ENCODE measurements at regions not wholly inside any gene's neighbourhood (a gene's known extent, or its start where the extent isn't known, plus 50 kb on each side); places are given as distances from the start of the nearest gene placed in this dataset.

- Histone ChIP-seq H3K27ac (ENCODE audit: low read depth in 1 of 2, low read length in 2 of 2) (no peak overlapping the region), H3K9me3 (ENCODE audit: control insufficient read depth in 4 of 4, low read length in 3 of 4) (no peaks in the 10 kb centered on the region), H3K4me1 (ENCODE audit: control insufficient read depth in 4 of 4, insufficient read depth in 4 of 4, low read length in 3 of 4) (no peaks in the 10 kb centered on the region), H3K27me3 (ENCODE audit: control insufficient read depth in 4 of 4, insufficient read depth in 4 of 4, low read length in 3 of 4) (peaks cover 0 to 4% (median 0%) of the 10 kb centered on the region in 4 donors), H3K4me3 (ENCODE audit: low read depth in 1 of 3, low read length in 3 of 3) (no peak overlapping the region), H3K36me3 (ENCODE audit: control insufficient read depth in 4 of 4, insufficient read depth in 3 of 4, low read depth in 1 of 4, low read length in 3 of 4) (no peaks in the 10 kb centered on the region), H3K9ac (ENCODE audit: low read depth in 1 of 2, low read length in 2 of 2) (no peak overlapping the region)
- TF ChIP-seq JUND (IDR thresholded peaks at IDR 0.05) (no peak), ATF3 (IDR thresholded peaks at IDR 0.05) (no peak), FOXA1 (IDR thresholded peaks at IDR 0.05) (no peak), GABPA (IDR thresholded peaks at IDR 0.05 in 1 of 2, conservative IDR thresholded peaks at IDR 0.05 in 1 of 2) (no peak), EGR1 (IDR thresholded peaks at IDR 0.05; ENCODE audit: low read depth in 2 of 2) (no peak), YY1 (IDR thresholded peaks at IDR 0.05) (no peak), REST (IDR thresholded peaks at IDR 0.05) (no peak), HNF4A (conservative IDR thresholded peaks at IDR 0.05) (no peak), TAF1 (conservative IDR thresholded peaks at IDR 0.05) (no peak), RXRA (IDR thresholded peaks at IDR 0.05) (no peak)
- WGBS, result 88% methylated on average over 8 of the region's 8 CpGs
- DNase-seq (ENCODE audit: low spot score), result no peak
Measured at GRCh38 chr3:67192466-67192865, 194.4 kb downstream of the KBTBD8 start.

GRCh38 chr3:67196677-67197076 lies 198.6 kb downstream of the KBTBD8 start:
- DNase-seq (ENCODE audit: low spot score), result no peak

More at GRCh38 chr3:67196677-67197076, 198.6 kb downstream of the KBTBD8 start:
- TF ChIP-seq EGR1 (IDR thresholded peaks at IDR 0.05; ENCODE audit: low read depth in 2 of 2) (no peak), HNF4G (IDR thresholded peaks at IDR 0.05) (no peak), HNF4A (conservative IDR thresholded peaks at IDR 0.05) (no peak), ATF3 (IDR thresholded peaks at IDR 0.05) (no peak), REST (IDR thresholded peaks at IDR 0.05) (no peak), SP1 (IDR thresholded peaks at IDR 0.05) (no peak), TAF1 (conservative IDR thresholded peaks at IDR 0.05) (no peak), NR2F2 (IDR thresholded peaks at IDR 0.05) (no peak)
- H3K9ac ChIP-seq (ENCODE audit: low read depth in 1 of 2, low read length in 2 of 2), result no peak overlapping the region
- H3K4me3 ChIP-seq (ENCODE audit: low read depth in 1 of 3, low read length in 3 of 3), result no peak overlapping the region
- no peaks in the 10 kb centered on the region for H3K27me3 ChIP-seq (ENCODE audit: control insufficient read depth in 4 of 4, insufficient read depth in 4 of 4, low read length in 3 of 4)
- no peaks in the 10 kb centered on the region for H3K4me1 ChIP-seq (ENCODE audit: control insufficient read depth in 4 of 4, insufficient read depth in 4 of 4, low read length in 3 of 4)
- no peak overlapping the region for H3K27ac ChIP-seq (ENCODE audit: low read depth in 1 of 2, low read length in 2 of 2)
- 92% methylated on average over 9 of the region's 9 CpGs for WGBS
- H3K9me3 ChIP-seq (ENCODE audit: control insufficient read depth in 4 of 4, low read length in 3 of 4), result no peaks in the 10 kb centered on the region
- H3K36me3 ChIP-seq (ENCODE audit: control insufficient read depth in 4 of 4, insufficient read depth in 3 of 4, low read depth in 1 of 4, low read length in 3 of 4), result no peaks in the 10 kb centered on the region
